ENCODE measurements at regions not wholly inside any gene's neighbourhood (a gene's known extent, or its start where the extent isn't known, plus 50 kb on each side); places are given as distances from the start of the nearest gene placed in this dataset.

GRCh38 chrX:124931241-124931640 lies 388.4 kb upstream of the TEX13C start:
- H2AFZ ChIP-seq (ENCODE audit: insufficient read depth, low read length, poor library complexity), result no peak overlapping the region
- H3K4me3 ChIP-seq (ENCODE audit: low read depth, low read length), result no peak overlapping the region
- H3K79me2 ChIP-seq (ENCODE audit: control insufficient read depth, insufficient read depth, low read length, poor library complexity), result no peaks in the 10 kb centered on the region
- H4K12ac ChIP-seq (ENCODE audit: low read depth, low read length), result no peak overlapping the region
- no peak overlapping the region for H3K18ac ChIP-seq (ENCODE audit: low read length)
- no peak overlapping the region for H2BK5ac ChIP-seq (ENCODE audit: low read depth, low read length, poor library complexity)
- no peaks in the 10 kb centered on the region for H3K9me3 ChIP-seq (ENCODE audit: insufficient read depth, low read depth, low read length)
- H2AK5ac ChIP-seq (ENCODE audit: low read length), result no peak overlapping the region
- WGBS (ENCODE audit: extremely low coverage, insufficient coverage, insufficient read length), result no CpG with 5 or more reads among the region's 3 CpGs
- H2BK120ac ChIP-seq (ENCODE audit: insufficient read depth, low read length, poor library complexity), result no peak overlapping the region
- H3K23ac ChIP-seq (ENCODE audit: low read length), result no peak overlapping the region
- H3K9ac ChIP-seq (ENCODE audit: low read length), result no peak overlapping the region
- H3K14ac ChIP-seq (ENCODE audit: low read length), result no peak overlapping the region
- no peak overlapping the region for H3K27ac ChIP-seq (ENCODE audit: low read depth, low read length)
- H3K4me1 ChIP-seq (ENCODE audit: control insufficient read depth in 1 of 2, insufficient read depth in 2 of 2, low read length in 2 of 2), result no peaks in the 10 kb centered on the region
- no peak for DNase-seq
- no peak overlapping the region for H2BK12ac ChIP-seq (ENCODE audit: low read length)
- no peak overlapping the region for H3K4me2 ChIP-seq (ENCODE audit: low read length)
- no peaks in the 10 kb centered on the region for H3K36me3 ChIP-seq (ENCODE audit: control insufficient read depth in 1 of 2, insufficient read depth in 2 of 2, low read length in 2 of 2)
- no peaks in the 10 kb centered on the region for H3K79me1 ChIP-seq (ENCODE audit: low read length)
- H4K91ac ChIP-seq (ENCODE audit: low read depth, low read length), result no peak overlapping the region
- no peaks in the 10 kb centered on the region for H3K27me3 ChIP-seq (ENCODE audit: insufficient read depth, low read length)
- H4K8ac ChIP-seq (ENCODE audit: low read depth, low read length), result no peak overlapping the region
- H3K4ac ChIP-seq (ENCODE audit: low read depth, low read length), result no peak overlapping the region

DNA sequence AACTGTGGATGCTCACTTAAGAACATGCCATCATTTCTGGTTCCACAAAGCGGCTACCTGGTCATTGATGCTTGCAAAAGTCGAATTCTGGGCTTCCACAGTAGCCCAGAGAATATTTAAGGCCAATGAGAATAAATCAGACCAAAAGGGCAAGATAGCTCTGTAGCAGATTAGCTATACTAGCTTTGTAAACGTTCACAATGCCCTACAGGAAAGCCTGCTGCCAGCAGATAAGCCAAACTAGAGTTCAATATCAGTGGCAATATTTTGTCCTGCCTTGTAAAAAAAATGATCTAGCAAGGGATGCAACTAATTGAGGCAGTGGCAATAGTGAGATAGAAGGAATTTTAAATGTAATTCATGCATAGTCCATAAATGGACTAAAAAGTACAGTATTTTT lies 387.7 kb upstream of the TEX13C start:
- Histone ChIP-seq H3K79me2 (ENCODE audit: control insufficient read depth, insufficient read depth, low read length, poor library complexity) (no peaks in the 10 kb centered on the region), H4K12ac (ENCODE audit: low read depth, low read length) (no peak overlapping the region)

DNA sequence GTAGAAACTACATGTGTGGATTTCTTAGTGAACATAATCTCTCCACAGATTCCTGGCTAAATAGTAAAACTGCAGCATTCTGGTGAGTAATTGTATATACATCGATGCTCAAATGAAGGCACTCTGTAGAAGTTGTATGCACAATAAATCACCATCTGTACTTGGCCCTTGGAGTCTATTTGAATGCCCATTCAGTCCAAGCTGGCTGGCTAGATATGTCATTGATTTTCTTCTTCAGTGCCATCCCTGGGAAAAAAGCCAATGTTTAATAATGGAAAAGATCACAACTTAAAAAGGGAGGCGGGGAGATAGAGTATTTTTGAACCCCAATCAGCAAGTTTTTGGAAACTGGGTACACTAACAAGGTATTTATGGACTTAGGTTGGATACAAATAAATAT lies 381.0 kb upstream of the TEX13C start:
- no peak for DNase-seq
- Histone ChIP-seq H2BK5ac (ENCODE audit: low read depth, low read length, poor library complexity) (no peak overlapping the region), H2AFZ (ENCODE audit: insufficient read depth, low read length, poor library complexity) (no peak overlapping the region), H3K4me2 (ENCODE audit: low read length) (no peak overlapping the region), H2BK120ac (ENCODE audit: insufficient read depth, low read length, poor library complexity) (no peak overlapping the region), H3K4me1 (ENCODE audit: control insufficient read depth in 1 of 2, insufficient read depth in 2 of 2, low read length in 2 of 2) (no peaks in the 10 kb centered on the region), H3K79me2 (ENCODE audit: control insufficient read depth, insufficient read depth, low read length, poor library complexity) (no peaks in the 10 kb centered on the region), H3K27me3 (ENCODE audit: insufficient read depth, low read length) (no peaks in the 10 kb centered on the region), H3K36me3 (ENCODE audit: control insufficient read depth in 1 of 2, insufficient read depth in 2 of 2, low read length in 2 of 2) (no peaks in the 10 kb centered on the region), H4K12ac (ENCODE audit: low read depth, low read length) (no peak overlapping the region), H3K4me3 (ENCODE audit: low read depth, low read length) (no peak overlapping the region), H2BK12ac (ENCODE audit: low read length) (no peak overlapping the region), H3K79me1 (ENCODE audit: low read length) (no peaks in the 10 kb centered on the region), H4K91ac (ENCODE audit: low read depth, low read length) (no peak overlapping the region), H3K4ac (ENCODE audit: low read depth, low read length) (no peak overlapping the region), H2AK5ac (ENCODE audit: low read length) (no peak overlapping the region), H3K27ac (ENCODE audit: low read depth, low read length) (no peak overlapping the region), H3K18ac (ENCODE audit: low read length) (no peak overlapping the region), H3K9me3 (ENCODE audit: insufficient read depth, low read depth, low read length) (no peaks in the 10 kb centered on the region), H3K23ac (ENCODE audit: low read length) (no peak overlapping the region), H3K14ac (ENCODE audit: low read length) (no peak overlapping the region), H3K9ac (ENCODE audit: low read length) (no peak overlapping the region), H4K8ac (ENCODE audit: low read depth, low read length) (no peak overlapping the region)
- WGBS (ENCODE audit: extremely low coverage, insufficient coverage, insufficient read length), result no CpG with 5 or more reads among the region's 2 CpGs

More for the DNA sequence above, 387.7 kb upstream of the TEX13C start:
- Histone ChIP-seq H2BK12ac (ENCODE audit: low read length) (no peak overlapping the region), H3K4me3 (ENCODE audit: low read depth, low read length) (no peak overlapping the region), H3K4me2 (ENCODE audit: low read length) (no peak overlapping the region), H4K8ac (ENCODE audit: low read depth, low read length) (no peak overlapping the region), H3K27me3 (ENCODE audit: insufficient read depth, low read length) (no peaks in the 10 kb centered on the region), H3K14ac (ENCODE audit: low read length) (no peak overlapping the region), H2BK5ac (ENCODE audit: low read depth, low read length, poor library complexity) (no peak overlapping the region), H2AK5ac (ENCODE audit: low read length) (no peak overlapping the region), H4K91ac (ENCODE audit: low read depth, low read length) (no peak overlapping the region), H3K18ac (ENCODE audit: low read length) (no peak overlapping the region), H2BK120ac (ENCODE audit: insufficient read depth, low read length, poor library complexity) (no peak overlapping the region), H3K36me3 (ENCODE audit: control insufficient read depth in 1 of 2, insufficient read depth in 2 of 2, low read length in 2 of 2) (no peaks in the 10 kb centered on the region), H3K9me3 (ENCODE audit: insufficient read depth, low read depth, low read length) (no peaks in the 10 kb centered on the region), H3K27ac (ENCODE audit: low read depth, low read length) (no peak overlapping the region), H3K4ac (ENCODE audit: low read depth, low read length) (no peak overlapping the region), H3K4me1 (ENCODE audit: control insufficient read depth in 1 of 2, insufficient read depth in 2 of 2, low read length in 2 of 2) (no peaks in the 10 kb centered on the region), H3K23ac (ENCODE audit: low read length) (no peak overlapping the region), H2AFZ (ENCODE audit: insufficient read depth, low read length, poor library complexity) (no peak overlapping the region), H3K9ac (ENCODE audit: low read length) (no peak overlapping the region), H3K79me1 (ENCODE audit: low read length) (no peaks in the 10 kb centered on the region)
- no peak for DNase-seq
- WGBS (ENCODE audit: extremely low coverage, insufficient coverage, insufficient read length), result no CpG with 5 or more reads among the region's 3 CpGs

GRCh38 chrX:124940531-124940930 lies 379.1 kb upstream of the TEX13C start:
- Histone ChIP-seq H4K8ac (ENCODE audit: low read depth, low read length) (no peak overlapping the region), H3K14ac (ENCODE audit: low read length) (no peak overlapping the region), H3K4me3 (ENCODE audit: low read depth, low read length) (no peak overlapping the region), H3K27ac (ENCODE audit: low read depth, low read length) (no peak overlapping the region), H3K27me3 (ENCODE audit: insufficient read depth, low read length) (no peaks in the 10 kb centered on the region), H3K4me2 (ENCODE audit: low read length) (no peak overlapping the region), H2BK5ac (ENCODE audit: low read depth, low read length, poor library complexity) (no peak overlapping the region), H3K36me3 (ENCODE audit: control insufficient read depth in 1 of 2, insufficient read depth in 2 of 2, low read length in 2 of 2) (no peaks in the 10 kb centered on the region), H3K18ac (ENCODE audit: low read length) (no peak overlapping the region), H3K79me1 (ENCODE audit: low read length) (no peaks in the 10 kb centered on the region), H2BK12ac (ENCODE audit: low read length) (no peak overlapping the region), H3K9me3 (ENCODE audit: insufficient read depth, low read depth, low read length) (no peaks in the 10 kb centered on the region), H3K79me2 (ENCODE audit: control insufficient read depth, insufficient read depth, low read length, poor library complexity) (no peaks in the 10 kb centered on the region), H3K4ac (ENCODE audit: low read depth, low read length) (no peak overlapping the region), H3K23ac (ENCODE audit: low read length) (no peak overlapping the region), H3K4me1 (ENCODE audit: control insufficient read depth in 1 of 2, insufficient read depth in 2 of 2, low read length in 2 of 2) (no peaks in the 10 kb centered on the region), H2AK5ac (ENCODE audit: low read length) (no peak overlapping the region), H4K91ac (ENCODE audit: low read depth, low read length) (no peak overlapping the region), H4K12ac (ENCODE audit: low read depth, low read length) (no peak overlapping the region), H3K9ac (ENCODE audit: low read length) (no peak overlapping the region), H2BK120ac (ENCODE audit: insufficient read depth, low read length, poor library complexity) (no peak overlapping the region), H2AFZ (ENCODE audit: insufficient read depth, low read length, poor library complexity) (no peak overlapping the region)
- WGBS (ENCODE audit: extremely low coverage, insufficient coverage, insufficient read length), result no CpG with 5 or more reads among the region's 3 CpGs
- no peak for DNase-seq

All from trophoblast cell (in vitro differentiated cells and primary cell).